ENCODE measurements at regions not wholly inside any gene's neighbourhood (a gene's known extent, or its start where the extent isn't known, plus 50 kb on each side); places are given as distances from the start of the nearest gene placed in this dataset.

DNA sequence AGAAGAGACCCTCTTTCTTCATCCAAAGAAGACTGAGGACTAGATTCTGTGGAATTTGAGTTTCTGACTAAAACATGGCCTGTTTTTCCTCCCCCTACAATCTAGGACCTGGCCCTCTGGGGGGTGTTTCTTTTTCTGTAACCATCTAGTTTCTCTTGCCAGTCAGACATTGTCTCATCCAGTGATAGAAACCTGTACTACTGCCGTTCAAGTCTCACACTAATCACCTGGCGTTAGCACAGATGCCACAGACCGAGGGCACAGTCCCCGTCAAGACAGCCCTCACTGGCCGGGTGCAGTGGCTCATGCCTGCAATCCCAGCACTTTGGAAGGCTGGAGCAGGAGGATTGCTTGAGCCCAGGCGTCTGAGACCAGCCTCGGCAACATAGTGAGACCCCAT lies 126.9 kb upstream of the NDUFV2 start:
- no peak for TF ChIP-seq POLR2A (IDR thresholded peaks at IDR 0.05)
- WGBS (ENCODE audit: insufficient coverage, low coverage, low lambda C conversion rate, missing lambda C conversion rate), result 83% methylated on average over 1 of the region's 7 CpGs
- Histone ChIP-seq H3K4me3 (no peak overlapping the region), H3K36me3 (no peaks in the 10 kb centered on the region), H3K27ac (no peak overlapping the region), H3K27me3 (no peaks in the 10 kb centered on the region), H3K4me1 (no peaks in the 10 kb centered on the region), H3K9me3 (no peaks in the 10 kb centered on the region)
- ATAC-seq, result no peak
- intact Hi-C loops (cut with DNase I), result no loop called here
- DNase-seq, result no peak

DNA sequence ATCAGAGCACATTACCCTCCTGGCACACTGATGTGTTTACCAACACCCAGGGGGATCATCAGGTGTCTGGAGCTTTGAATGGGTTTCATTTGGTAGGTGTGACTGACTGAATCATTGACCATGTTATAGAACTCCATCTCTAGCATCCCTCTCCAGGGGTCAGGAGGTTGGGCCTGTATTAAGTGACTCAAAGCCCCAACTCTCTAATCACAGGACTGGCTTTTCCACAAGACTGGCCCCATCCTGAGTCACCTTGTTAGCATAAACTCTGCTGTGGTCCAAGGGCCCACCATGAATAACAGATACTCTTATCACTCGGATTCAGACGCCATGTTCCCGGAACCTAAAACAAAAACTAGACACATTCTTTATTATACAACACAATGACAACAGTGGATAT lies 125.9 kb upstream of the NDUFV2 start:
- no peaks in the 10 kb centered on the region for H3K9me3 ChIP-seq
- no peaks in the 10 kb centered on the region for H3K4me1 ChIP-seq
- H3K27me3 ChIP-seq, result no peaks in the 10 kb centered on the region
- TF ChIP-seq POLR2A (IDR thresholded peaks at IDR 0.05), result no peak
- TF ChIP-seq, protein P1, sequence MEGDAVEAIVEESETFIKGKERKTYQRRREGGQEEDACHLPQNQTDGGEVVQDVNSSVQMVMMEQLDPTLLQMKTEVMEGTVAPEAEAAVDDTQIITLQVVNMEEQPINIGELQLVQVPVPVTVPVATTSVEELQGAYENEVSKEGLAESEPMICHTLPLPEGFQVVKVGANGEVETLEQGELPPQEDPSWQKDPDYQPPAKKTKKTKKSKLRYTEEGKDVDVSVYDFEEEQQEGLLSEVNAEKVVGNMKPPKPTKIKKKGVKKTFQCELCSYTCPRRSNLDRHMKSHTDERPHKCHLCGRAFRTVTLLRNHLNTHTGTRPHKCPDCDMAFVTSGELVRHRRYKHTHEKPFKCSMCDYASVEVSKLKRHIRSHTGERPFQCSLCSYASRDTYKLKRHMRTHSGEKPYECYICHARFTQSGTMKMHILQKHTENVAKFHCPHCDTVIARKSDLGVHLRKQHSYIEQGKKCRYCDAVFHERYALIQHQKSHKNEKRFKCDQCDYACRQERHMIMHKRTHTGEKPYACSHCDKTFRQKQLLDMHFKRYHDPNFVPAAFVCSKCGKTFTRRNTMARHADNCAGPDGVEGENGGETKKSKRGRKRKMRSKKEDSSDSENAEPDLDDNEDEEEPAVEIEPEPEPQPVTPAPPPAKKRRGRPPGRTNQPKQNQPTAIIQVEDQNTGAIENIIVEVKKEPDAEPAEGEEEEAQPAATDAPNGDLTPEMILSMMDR (IDR thresholded peaks at IDR 0.05), result no peak
- 80% methylated on average over 1 of the region's 3 CpGs for WGBS (ENCODE audit: insufficient coverage, low coverage, low lambda C conversion rate, missing lambda C conversion rate)
- DNase-seq (no peak), ATAC-seq (no peak)
- no peak overlapping the region for H3K27ac ChIP-seq
- H3K4me3 ChIP-seq, result no peak overlapping the region
- no peaks in the 10 kb centered on the region for H3K36me3 ChIP-seq
- intact Hi-C loops (cut with DNase I), result no loop called here

DNA sequence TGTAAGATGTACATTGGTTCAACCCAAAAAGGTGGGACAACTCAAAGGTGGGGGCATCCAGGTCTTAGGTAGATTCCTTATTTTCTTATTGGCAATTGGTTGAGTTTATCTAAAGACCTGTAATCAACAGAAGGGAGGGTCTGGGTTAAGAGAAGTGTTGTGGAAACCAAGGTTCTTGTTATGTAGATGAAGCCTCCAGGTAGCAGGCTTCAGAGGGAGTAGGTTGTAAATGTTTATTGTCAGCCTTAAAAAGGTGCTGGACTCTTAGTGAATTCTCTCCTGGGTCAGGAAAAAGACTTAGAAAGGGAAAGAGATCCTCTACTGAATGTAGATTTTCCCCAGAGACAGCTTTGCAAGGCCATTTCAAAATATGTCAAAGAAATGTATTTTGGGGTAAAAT lies 125.3 kb upstream of the NDUFV2 start:
- intact Hi-C loops (cut with DNase I), result no loop called here

DNA sequence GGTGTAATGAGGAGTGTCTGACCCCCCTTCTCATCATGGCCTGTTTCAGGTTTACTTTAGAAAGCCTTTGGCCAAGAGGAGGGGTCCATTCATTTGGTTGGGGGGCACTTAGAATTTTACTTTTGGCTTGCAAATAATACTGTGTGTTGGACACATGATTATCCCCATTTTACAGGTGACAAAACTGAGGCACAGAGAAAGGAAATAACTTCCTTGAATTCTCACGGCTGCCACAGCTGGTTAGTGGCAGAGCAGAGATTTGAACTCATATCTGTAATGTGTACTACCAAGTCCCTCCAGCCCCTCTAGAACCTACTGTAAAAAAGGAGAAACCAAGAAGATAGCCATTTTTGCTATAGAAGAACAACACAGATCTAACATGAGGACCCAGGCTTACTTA lies 124.8 kb upstream of the NDUFV2 start:
- ATAC-seq, result no peak
- intact Hi-C loops (cut with DNase I), result no loop called here
- no peak for TF ChIP-seq POLR2A (IDR thresholded peaks at IDR 0.05)
- TF ChIP-seq, protein P1 (IDR thresholded peaks at IDR 0.05), result no peak
- H3K9me3 ChIP-seq, result no peaks in the 10 kb centered on the region
- H3K27ac ChIP-seq, result no peak overlapping the region
- 100% methylated on average over 1 of the region's 1 CpG for WGBS (ENCODE audit: insufficient coverage, low coverage, low lambda C conversion rate, missing lambda C conversion rate)
- no peaks in the 10 kb centered on the region for H3K27me3 ChIP-seq
- H3K4me1 ChIP-seq, result peaks cover 0 to 5% (median 0%) of the 10 kb centered on the region in 4 donors
- no peaks in the 10 kb centered on the region for H3K36me3 ChIP-seq
- no peak for DNase-seq
- H3K4me3 ChIP-seq, result no peak overlapping the region

More for the DNA sequence above, 125.3 kb upstream of the NDUFV2 start:
- Histone ChIP-seq H3K36me3 (no peaks in the 10 kb centered on the region), H3K4me3 (no peak overlapping the region), H3K4me1 (peaks cover 0 to 3% (median 0%) of the 10 kb centered on the region in 4 donors), H3K27ac (no peak overlapping the region), H3K9me3 (no peaks in the 10 kb centered on the region), H3K27me3 (no peaks in the 10 kb centered on the region)
- no peak for ATAC-seq
- TF ChIP-seq, protein P1 (IDR thresholded peaks at IDR 0.05), result no peak
- TF ChIP-seq POLR2A (IDR thresholded peaks at IDR 0.05), result no peak
- DNase-seq, result no peak

DNA sequence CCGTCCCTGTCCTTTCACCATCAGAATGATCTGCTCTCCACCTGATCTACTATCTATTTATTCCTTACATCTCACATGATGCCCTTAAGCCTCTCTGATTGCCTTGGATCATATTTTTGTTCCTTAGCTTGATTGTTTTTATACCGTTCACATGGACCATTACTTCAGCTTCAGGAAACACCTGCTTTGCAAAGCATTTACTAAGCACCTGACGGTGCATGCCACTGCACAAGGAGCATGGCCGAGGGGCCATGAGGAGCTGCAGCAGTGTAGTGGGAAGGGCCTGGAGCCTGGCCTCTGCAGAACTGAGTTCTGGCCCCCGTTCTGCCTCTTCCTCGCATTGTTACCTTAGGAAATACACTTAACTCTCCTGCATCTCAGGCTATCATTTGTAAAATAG lies 124.1 kb upstream of the NDUFV2 start:
- Histone ChIP-seq H3K9me3 (no peaks in the 10 kb centered on the region), H3K27ac (no peak overlapping the region), H3K27me3 (no peaks in the 10 kb centered on the region), H3K36me3 (no peaks in the 10 kb centered on the region), H3K4me1 (peaks cover 0 to 5% (median 0%) of the 10 kb centered on the region in 4 donors), H3K4me3 (no peak overlapping the region)
- intact Hi-C loops (cut with DNase I), result no loop called here
- no peak for TF ChIP-seq POLR2A (IDR thresholded peaks at IDR 0.05)
- TF ChIP-seq, protein P1 (IDR thresholded peaks at IDR 0.05), result no peak
- DNase-seq (no peak), ATAC-seq (no peak)
- WGBS (ENCODE audit: insufficient coverage, low coverage, low lambda C conversion rate, missing lambda C conversion rate), result 91% methylated on average over 6 of the region's 6 CpGs
